H1 (cell line): ENCODE measurements at regions not wholly inside any gene's neighbourhood (a gene's known extent, or its start where the extent isn't known, plus 50 kb on each side); places are given as distances from the start of the nearest gene placed in this dataset.

Experiments used
- CTCF ChIA-PET: fragments of 300-600 bp; sonication (Branson Sonifier 250); formaldehyde crosslinking; loops from one replicate; lab custom pipeline; 2021; ENCODE audit not compliant: partially characterized antibody; lab: Charles Lee
- POLR2A ChIA-PET: fragments of 300-600 bp; sonication (Branson Sonifier 250); formaldehyde crosslinking; loops from one replicate; lab custom pipeline; 2021; ENCODE audit warnings: inconsistent platforms; ENCODE audit not compliant: partially characterized antibody; lab: Charles Lee
- DNase-seq, 2 experiments: peaks; one replicate each; pipeline versions ENCODE4 v3.0.0 to v3.0.0-alpha.2; 2010 to 2022; ENCODE audit warnings: low spot score in 2 of 2, low read depth in 1 of 2, mixed read lengths in 1 of 2
- FAIRE-seq: peaks from 2 replicates; lab custom pipeline; 2011; peaks lifted over from hg19 to GRCh38; lab: Jason Lieb, UNC
- H2AFZ ChIP-seq: 2 replicates; pipeline ENCODE4 v1.8.1; 2012; ENCODE audit warnings: low read length, inconsistent platforms
- H2AK5ac ChIP-seq: 2 replicates; pipeline ENCODE4 v1.6.1; 2013; ENCODE audit warnings: low read depth, low read length
- H2BK120ac ChIP-seq: replicated peaks from 2 replicates; pipeline ENCODE3; 2013; ENCODE audit warnings: low read depth, low read length, inconsistent platforms
- H2BK12ac ChIP-seq: 2 replicates; pipeline ENCODE4 v1.6.1; 2013; ENCODE audit warnings: low read depth, low read length
- H2BK15ac ChIP-seq: 2 replicates; pipeline ENCODE4 v1.6.1; 2013; ENCODE audit warnings: low read length
- H2BK20ac ChIP-seq: 2 replicates; pipeline ENCODE4 v1.6.1; 2013; ENCODE audit warnings: low read length
- H2BK5ac ChIP-seq: 2 replicates; pipeline ENCODE4 v1.6.1; 2013; ENCODE audit warnings: low read depth, low read length
- H3K14ac ChIP-seq: 2 replicates; pipeline ENCODE4 v1.6.1; 2013; ENCODE audit warnings: inconsistent platforms; ENCODE audit not compliant: insufficient read length
- H3K18ac ChIP-seq: 2 replicates; pipeline ENCODE4 v1.6.1; 2013; ENCODE audit warnings: low read length; ENCODE audit errors: extremely low read depth
- H3K23ac ChIP-seq: 2 replicates; pipeline ENCODE4 v1.6.1; 2013; ENCODE audit warnings: inconsistent platforms; ENCODE audit not compliant: insufficient read length
- H3K23me2 ChIP-seq: 2 replicates; pipeline ENCODE4 v1.6.1; 2013; ENCODE audit warnings: low read depth, low read length
- H3K27ac ChIP-seq: 2 replicates; pipeline ENCODE4 v1.6.1; 2011; ENCODE audit warnings: low read depth, low read length, inconsistent platforms
- H3K27me3 ChIP-seq, 4 experiments: replicated peaks in 1 of 4; 1 replicate in 1 of 4; 2 replicates in 3 of 4; pipeline versions ENCODE4 v1.6.1 to v1.8.1; 2011 to 2013; ENCODE audit warnings: low read length in 3 of 4, mild to moderate bottlenecking in 3 of 4, inconsistent platforms in 2 of 4, mixed read lengths in 2 of 4, moderate library complexity in 1 of 4; ENCODE audit not compliant: control insufficient read depth in 3 of 4, insufficient read depth in 3 of 4; ENCODE audit errors: extremely low read depth in 1 of 4
- H3K36me3 ChIP-seq, 4 experiments: 2 replicates each; pipeline versions ENCODE4 v1.6.1 to v1.8.1; 2011 to 2013; ENCODE audit warnings: mild to moderate bottlenecking in 4 of 4, low read length in 3 of 4, moderate library complexity in 2 of 4, control low read depth in 1 of 4, inconsistent platforms in 1 of 4; ENCODE audit not compliant: insufficient read depth in 4 of 4, control insufficient read depth in 2 of 4
- H3K4ac ChIP-seq: replicated peaks from 2 replicates; pipeline ENCODE3; 2013; ENCODE audit warnings: low read length, low read depth, mixed read lengths, inconsistent platforms; ENCODE audit not compliant: insufficient read length
- H3K4me1 ChIP-seq, 4 experiments: replicated peaks in 1 of 4; 1 replicate in 1 of 4; 2 replicates in 3 of 4; pipeline versions ENCODE4 v1.6.1 to v1.8.1; 2011 to 2013; ENCODE audit warnings: low read length in 3 of 4, inconsistent platforms in 2 of 4, mixed read lengths in 1 of 4; ENCODE audit not compliant: insufficient read depth in 4 of 4, control insufficient read depth in 3 of 4
- H3K4me2 ChIP-seq, 2 experiments: 2 replicates each; pipeline versions ENCODE4 v1.6.1 to v1.8.1; 2011 to 2013; ENCODE audit warnings: low read depth in 2 of 2, low read length in 2 of 2, control low read depth in 1 of 2, inconsistent platforms in 1 of 2, mild to moderate bottlenecking in 1 of 2; ENCODE audit not compliant: insufficient read depth in 1 of 2
- H3K4me3 ChIP-seq, 4 experiments: fragments of 200-600, 300-600 bp in 1 of 4; sonication (generic), shearing (Covaris generic), sonication (Bioruptor Twin) in 1 of 4; 2 replicates each; pipeline versions ENCODE4 v1.5.1 to v1.8.1; 2011 to 2016; ENCODE audit warnings: low read length in 4 of 4, low read depth in 3 of 4, control low read depth in 2 of 4, inconsistent platforms in 2 of 4, mild to moderate bottlenecking in 2 of 4, mixed read lengths in 1 of 4, moderate library complexity in 1 of 4; ENCODE audit not compliant: insufficient read depth in 2 of 4; ENCODE audit errors: extremely low read depth in 1 of 4
- H3K56ac ChIP-seq: replicated peaks from 2 replicates; pipeline ENCODE3; 2013; ENCODE audit warnings: low read depth, mild to moderate bottlenecking, mixed read lengths, low read length, inconsistent platforms; ENCODE audit not compliant: insufficient read length
- H3K79me1 ChIP-seq: 2 replicates; pipeline ENCODE4 v1.6.1; 2013; ENCODE audit warnings: low read depth, low read length, control low read depth
- H3K79me2 ChIP-seq, 2 experiments: 2 replicates each; pipeline versions ENCODE4 v1.6.1 to v1.8.1; 2012 to 2013; ENCODE audit warnings: low read length in 2 of 2, mild to moderate bottlenecking in 2 of 2, inconsistent platforms in 1 of 2; ENCODE audit not compliant: insufficient read depth in 2 of 2, control insufficient read depth in 1 of 2
- H3K9ac ChIP-seq, 4 experiments: replicated peaks in 1 of 4; 1 replicate in 1 of 4; 2 replicates in 3 of 4; pipeline versions ENCODE4 v1.6.1 to v1.8.1; 2011 to 2013; ENCODE audit warnings: low read depth in 3 of 4, low read length in 3 of 4, control low read depth in 2 of 4, mild to moderate bottlenecking in 2 of 4, moderate library complexity in 2 of 4, inconsistent platforms in 1 of 4; ENCODE audit errors: extremely low read depth in 1 of 4
- H3K9me3 ChIP-seq, 2 experiments: 2 replicates each; pipeline versions ENCODE4 v1.6.1 to v1.8.1; 2012 to 2013; ENCODE audit warnings: mild to moderate bottlenecking in 2 of 2, moderate library complexity in 2 of 2, control low read depth in 1 of 2, inconsistent platforms in 1 of 2, low read depth in 1 of 2, low read length in 1 of 2, mixed read lengths in 1 of 2; ENCODE audit not compliant: insufficient read depth in 2 of 2
- H4K20me1 ChIP-seq, 2 experiments: replicated peaks in 1 of 2; 2 replicates each; pipeline versions ENCODE3 to v1.8.1; 2011 to 2013; ENCODE audit warnings: inconsistent platforms in 2 of 2, low read length in 2 of 2, mild to moderate bottlenecking in 1 of 2; ENCODE audit not compliant: insufficient read depth in 2 of 2, control insufficient read depth in 1 of 2
- H4K5ac ChIP-seq: 2 replicates; pipeline ENCODE4 v1.6.1; 2013; ENCODE audit warnings: low read length, low read depth, mixed read lengths, inconsistent platforms; ENCODE audit not compliant: insufficient read length
- H4K8ac ChIP-seq: 2 replicates; pipeline ENCODE4 v1.8.0; 2013; ENCODE audit warnings: mild to moderate bottlenecking, moderate library complexity, low read length, inconsistent platforms; ENCODE audit not compliant: insufficient read depth; ENCODE audit errors: extremely low read depth
- H4K91ac ChIP-seq: replicated peaks from 2 replicates; pipeline ENCODE3; 2013; ENCODE audit warnings: low read length, mixed read lengths, inconsistent platforms; ENCODE audit not compliant: insufficient read length
- BCL11A ChIP-seq, 2 experiments: IDR thresholded peaks; one replicate each; pipeline ENCODE4 v1.6.1; 2011; ENCODE audit warnings: low read depth in 2 of 2, low read length in 2 of 2, mild to moderate bottlenecking in 2 of 2
- CBX5 ChIP-seq: fragments of 300-800, 300-1000 bp; sonication (generic); IDR thresholded peaks from 2 replicates; pipeline ENCODE4 v1.7.1; 2016; ENCODE audit warnings: antibody characterized with exemption, low read length, low read depth
- CHD2 ChIP-seq: IDR thresholded peaks from 2 replicates; pipeline ENCODE4 v1.6.1; 2012; ENCODE audit warnings: low read length, improper control_type of control experiment
- EZH2 ChIP-seq: fragments of 200-600 bp; sonication (generic); IDR thresholded peaks from 2 replicates; pipeline ENCODE4 v1.7.1; 2012; ENCODE audit warnings: low read depth, mild to moderate bottlenecking, moderate library complexity, low read length, inconsistent platforms; ENCODE audit not compliant: severe bottlenecking
- KDM4A ChIP-seq: IDR thresholded peaks from one replicate; pipeline ENCODE4 v1.7.1; 2012; ENCODE audit warnings: low read depth, mild to moderate bottlenecking, moderate library complexity, low read length, inconsistent platforms; ENCODE audit not compliant: severe bottlenecking
- KDM5A ChIP-seq: fragments of 200-600 bp; IDR thresholded peaks from 2 replicates; pipeline ENCODE4 v1.7.1; 2012; ENCODE audit warnings: mild to moderate bottlenecking, low read length, inconsistent platforms, mixed read lengths
- SP1 ChIP-seq: IDR thresholded peaks from 2 replicates; pipeline ENCODE4 v1.6.1; 2011; ENCODE audit warnings: low read depth, low read length
- TAF7 ChIP-seq: optimal IDR thresholded peaks from 2 replicates; pipeline ENCODE3; 2011; ENCODE audit warnings: low read depth, mild to moderate bottlenecking, inconsistent platforms, low read length, moderate library complexity, borderline replicate concordance
- TCF12 ChIP-seq: IDR thresholded peaks from 2 replicates; pipeline ENCODE4 v1.6.1; 2011; ENCODE audit warnings: low read depth, mild to moderate bottlenecking, low read length
- YY1 ChIP-seq: IDR thresholded peaks from 2 replicates; pipeline ENCODE4 v1.6.1; 2011; ENCODE audit warnings: low read depth, mild to moderate bottlenecking, low read length
- WGBS, 2 experiments: shearing (Covaris generic) in 1 of 2; methylation state at CpG; one replicate each; pipeline versions ENCODE4 v1.1.6 to v1.1.7; 2013 to 2015; ENCODE audit warnings: low lambda C conversion rate in 2 of 2, mixed read lengths in 2 of 2, inconsistent platforms in 1 of 2, low coverage in 1 of 2, missing lambda C conversion rate in 1 of 2; ENCODE audit not compliant: insufficient replicate concordance in 2 of 2, insufficient coverage in 1 of 2, insufficient read length in 1 of 2; ENCODE audit errors: extremely low coverage in 1 of 2, missing lambda C conversion rate in 1 of 2; 5-methylcytosine and 5-hydroxymethylcytosine counted together
- TF ChIP-seq, protein P1 (sequence below): IDR thresholded peaks from 2 replicates; pipeline ENCODE4 v1.6.1; 2011; ENCODE audit warnings: low read length, improper control_type of control experiment

DNA sequence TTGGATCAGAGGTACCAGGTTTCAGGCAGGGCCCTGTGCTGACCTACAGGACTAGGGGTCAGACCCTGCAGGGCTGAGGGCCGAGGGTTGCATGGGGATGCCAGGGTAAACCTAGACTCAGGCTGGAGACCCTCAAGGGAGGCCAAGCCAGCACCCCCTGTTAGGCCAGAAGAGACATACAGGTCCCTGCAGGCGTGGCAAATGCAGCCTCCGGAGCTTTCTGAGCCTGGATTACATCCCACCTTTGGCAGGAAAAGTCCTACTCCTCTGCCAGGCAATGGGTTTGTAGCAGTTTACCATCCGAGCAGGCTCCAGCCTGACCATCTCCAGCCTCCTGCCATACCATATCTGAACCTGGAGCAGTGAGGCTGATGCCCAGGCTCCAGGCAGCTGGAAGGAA, 425.3 kb downstream of the NPHP4 start:
- Histone ChIP-seq H3K79me2 (no peaks in the 10 kb centered on the region), H4K5ac (no peak overlapping the region), H3K14ac (no peak overlapping the region), H2AFZ (no peak overlapping the region), H4K20me1 (no peaks in the 10 kb centered on the region), H4K8ac (no peak overlapping the region), H3K4me2 (no peak overlapping the region), H4K91ac (no peak overlapping the region), H3K79me1 (no peaks in the 10 kb centered on the region), H3K4me1 (no peaks in the 10 kb centered on the region), H3K56ac (no peak overlapping the region), H3K27ac (no peak overlapping the region), H3K27me3 (no peaks in the 10 kb centered on the region), H3K18ac (no peak overlapping the region), H3K36me3 (no peaks in the 10 kb centered on the region), H3K9me3 (peaks cover 5 to 6% of the 10 kb centered on the region in 2 experiments; a peak in 2 of 4 replicates), H2BK5ac (no peak overlapping the region), H2BK120ac (no peak overlapping the region), H3K4me3 (no peak overlapping the region), H3K23ac (no peak overlapping the region), H2BK20ac (no peak overlapping the region), H2AK5ac (no peak overlapping the region), H2BK12ac (no peak overlapping the region), H3K4ac (no peak overlapping the region), H2BK15ac (no peak overlapping the region), H3K9ac (no peak overlapping the region), H3K23me2 (no peaks in the 10 kb centered on the region)
- POLR2A ChIA-PET: no interaction called here
- DNase-seq (no peak), FAIRE-seq (no peak)
- CTCF ChIA-PET: interaction anchor here (1.0 kb wide), 2 partner anchors 8 to 60 kb away, joined by 3 read pairs; no protein-coding TSS in a partner anchor
- TF ChIP-seq CHD2 (no peak), TAF7 (no peak), EZH2 (no peak), YY1 (no peak), TCF12 (no peak), SP1 (no peak), KDM4A (no peak), CBX5 (no peak), KDM5A (no peak), BCL11A (IDR thresholded peaks at IDR 0.05; ENCODE audit: low read depth in 2 of 2, low read length in 2 of 2) (no peak)
- TF ChIP-seq, protein P1, sequence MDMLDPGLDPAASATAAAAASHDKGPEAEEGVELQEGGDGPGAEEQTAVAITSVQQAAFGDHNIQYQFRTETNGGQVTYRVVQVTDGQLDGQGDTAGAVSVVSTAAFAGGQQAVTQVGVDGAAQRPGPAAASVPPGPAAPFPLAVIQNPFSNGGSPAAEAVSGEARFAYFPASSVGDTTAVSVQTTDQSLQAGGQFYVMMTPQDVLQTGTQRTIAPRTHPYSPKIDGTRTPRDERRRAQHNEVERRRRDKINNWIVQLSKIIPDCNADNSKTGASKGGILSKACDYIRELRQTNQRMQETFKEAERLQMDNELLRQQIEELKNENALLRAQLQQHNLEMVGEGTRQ: no peak
- 88% methylated on average over 4 of the region's 4 CpGs; no CpG with 5 or more reads in 1 of the 2 experiments for WGBS, 2 experiments
